HepG2 (cell line): ENCODE measurements at regions not wholly inside any gene's neighbourhood (a gene's known extent, or its start where the extent isn't known, plus 50 kb on each side); places are given as distances from the start of the nearest gene placed in this dataset.

Experiments used
- ATAC-seq: fragments of 200-7000 bp; cut with Tn5 transposase; 3 replicates; pipeline ENCODE4 v1.9.1; 2020; ENCODE audit warnings: mild to moderate bottlenecking, moderate library complexity
- BruUV-seq: library from RNA; stranded (reverse); fragments of 400-500 nt; replicated peaks from 2 replicates; lab custom pipeline; 2021; lab: Mats Ljungman, UMichigan
- CTCF ChIA-PET: fragments of 300-600 bp; formaldehyde crosslinking; extraction: SDS; loops from one replicate; lab custom pipeline; 2021; ENCODE audit warnings: low total read pairs, inconsistent platforms, low intra/inter-chr PET ratio; lab: Yijun Ruan, JAX
- POLR2A ChIA-PET: fragments of 350-600 bp; sonication (Branson Sonifier 250); formaldehyde crosslinking; loops from one replicate; lab custom pipeline; 2020; ENCODE audit warnings: antibody characterized with exemption, inconsistent platforms; lab: Yijun Ruan, JAX
- DNase-seq: peaks from one replicate; pipeline ENCODE4 v3.0.0-alpha.2; 2015; ENCODE audit warnings: low spot score
- FAIRE-seq: peaks from 3 replicates; lab custom pipeline; 2011; peaks lifted over from hg19 to GRCh38; lab: Jason Lieb, UNC
- H2AFZ ChIP-seq: one replicate; pipeline ENCODE4 v1.6.1; 2011; ENCODE audit warnings: low read length, inconsistent platforms
- H3K27ac ChIP-seq: fragments of 300-600 bp; 3 replicates; pipeline ENCODE4 v1.8.0; 2011; ENCODE audit warnings: mixed run types, mild to moderate bottlenecking, mixed read lengths, low read length, inconsistent platforms; ENCODE audit not compliant: insufficient read depth; ENCODE audit errors: extremely low read length
- H3K27me3 ChIP-seq, 2 experiments: fragments of 200-600 bp in 1 of 2; 2 replicates in 1 of 2; 3 replicates in 1 of 2; pipeline versions ENCODE4 v1.6.0 to v1.8.0; 2011; ENCODE audit warnings: low read length in 2 of 2, mild to moderate bottlenecking in 2 of 2, moderate library complexity in 2 of 2, inconsistent platforms in 1 of 2; ENCODE audit not compliant: insufficient read depth in 2 of 2, control insufficient read depth in 1 of 2
- H3K36me3 ChIP-seq, 2 experiments: fragments of 200-600 bp in 1 of 2; replicated peaks in 1 of 2; 2 replicates in 1 of 2; 3 replicates in 1 of 2; pipeline versions ENCODE4 v1.5.1 to v1.8.0; 2011; ENCODE audit warnings: low read length in 2 of 2, inconsistent platforms in 1 of 2; ENCODE audit not compliant: insufficient read depth in 2 of 2, control insufficient read depth in 1 of 2
- H3K4me1 ChIP-seq: 2 replicates; pipeline ENCODE4 v1.5.1; 2012; ENCODE audit warnings: low read length, inconsistent platforms; ENCODE audit not compliant: insufficient read depth
- H3K4me2 ChIP-seq: 2 replicates; pipeline ENCODE4 v1.6.0; 2011; ENCODE audit warnings: low read depth, low read length, inconsistent platforms
- H3K4me3 ChIP-seq, 3 experiments: fragments of 200-600 bp in 1 of 3; sonication (generic), shearing (Covaris generic) in 1 of 3; replicated peaks in 1 of 3; 2 replicates each; pipeline ENCODE4 v1.5.1; 2011 to 2016; ENCODE audit warnings: low read length in 3 of 3, inconsistent platforms in 2 of 3, low read depth in 2 of 3, mild to moderate bottlenecking in 2 of 3, control low read depth in 1 of 3, mixed read lengths in 1 of 3; ENCODE audit not compliant: insufficient read depth in 1 of 3
- H3K79me2 ChIP-seq: one replicate; pipeline ENCODE4 v1.6.1; 2011; ENCODE audit warnings: low read length, inconsistent platforms; ENCODE audit not compliant: insufficient read depth
- H3K9ac ChIP-seq: 2 replicates; pipeline ENCODE4 v1.6.0; 2011; ENCODE audit warnings: mild to moderate bottlenecking, low read depth, low read length, inconsistent platforms; ENCODE audit not compliant: insufficient read depth
- H3K9me3 ChIP-seq: 2 replicates; pipeline ENCODE4 v1.5.1; 2012; ENCODE audit warnings: mild to moderate bottlenecking, low read length
- H4K20me1 ChIP-seq: 2 replicates; pipeline ENCODE4 v1.6.0; 2011; ENCODE audit warnings: inconsistent platforms, mild to moderate bottlenecking, low read length, moderate library complexity; ENCODE audit not compliant: insufficient read depth
- CHD2 ChIP-seq: IDR thresholded peaks from 2 replicates; pipeline ENCODE4 v1.6.1; 2011; ENCODE audit warnings: low read depth, low read length, improper control_type of control experiment
- CREBL2 ChIP-seq: sonication (generic); formaldehyde crosslinking; IDR thresholded peaks from 2 replicates; pipeline ENCODE4 v1.8.1; 2023; ENCODE audit warnings: missing genetic modification reagents, mild to moderate bottlenecking, borderline replicate concordance
- SUZ12 ChIP-seq: fragments of 150-350 bp; IDR thresholded peaks from 2 replicates; pipeline ENCODE4 v1.6.1; 2014; ENCODE audit warnings: low read depth, low read length
- TCF12 ChIP-seq, 2 experiments: fragments of 450-650 bp in 1 of 2; sonication (generic) in 1 of 2; formaldehyde crosslinking in 1 of 2; IDR thresholded peaks; 2 replicates each; pipeline versions ENCODE4 v1.6.1 to v1.8.0; 2017 to 2022; ENCODE audit warnings: antibody characterized with exemption in 1 of 2, mild to moderate bottlenecking in 1 of 2, missing genetic modification reagents in 1 of 2, moderate library complexity in 1 of 2
- TCF7 ChIP-seq: sonication (generic); IDR thresholded peaks from 2 replicates; pipeline ENCODE4 v1.6.1; 2016; ENCODE audit warnings: antibody characterized with exemption, low read depth
- TOPORS ChIP-seq: sonication (generic); formaldehyde crosslinking; IDR thresholded peaks from 2 replicates; pipeline ENCODE4 v1.8.0; 2023; ENCODE audit warnings: mild to moderate bottlenecking, missing genetic modification reagents
- ZBTB43 ChIP-seq: sonication (generic); formaldehyde crosslinking; conservative IDR thresholded peaks from 2 replicates; pipeline ENCODE4 v1.4.0; 2020; ENCODE audit warnings: missing genetic modification reagents
- ZFP36 ChIP-seq: fragments of 150-350 bp; IDR thresholded peaks from 2 replicates; pipeline ENCODE4 v1.6.1; 2018; ENCODE audit warnings: borderline replicate concordance, low read length, low read depth; ENCODE audit not compliant: partially characterized antibody
- ZNF3 ChIP-seq: IDR thresholded peaks from 2 replicates; pipeline ENCODE4 v1.7.0; 2017; ENCODE audit warnings: inconsistent platforms
- ZNF850 ChIP-seq: sonication (generic); formaldehyde crosslinking; conservative IDR thresholded peaks from 2 replicates; pipeline ENCODE4 v1.9.0; 2021; ENCODE audit warnings: mild to moderate bottlenecking, missing genetic modification reagents
- WGBS: methylation state at CpG from one replicate; pipeline ENCODE4 v1.1.6; 2017; ENCODE audit warnings: low lambda C conversion rate; 5-methylcytosine and 5-hydroxymethylcytosine counted together
- in situ Hi-C: cut with HindIII; loops from 2 replicates; pipeline ENCODE4 v1.10.0; 2017; ENCODE audit warnings: low pct_unique_long_range_greater_than_20kb; ENCODE audit not compliant: extremely low pct_ligation_motif_present
- intact Hi-C: fragments of 100-400 bp; cut with micrococcal nuclease; formaldehyde crosslinking; loops from one replicate; pipeline ENCODE4 v1.10.0; 2022; ENCODE audit not compliant: unreplicated experiment
- TF ChIP-seq, protein P1 (sequence below): fragments of 450-650 bp; IDR thresholded peaks from 2 replicates; pipeline ENCODE4 v1.6.1; 2017
- TF ChIP-seq, protein P2 (sequence below): sonication (generic); formaldehyde crosslinking; conservative IDR thresholded peaks from 2 replicates; pipeline ENCODE4 v1.8.0; 2022; ENCODE audit warnings: missing genetic modification reagents
- TF ChIP-seq, protein P3 (sequence below): sonication (generic); formaldehyde crosslinking; IDR thresholded peaks from 2 replicates; pipeline ENCODE4 v1.4.0; 2020; ENCODE audit warnings: mild to moderate bottlenecking, missing genetic modification reagents
- TF ChIP-seq, protein P4 (sequence below): sonication (generic); formaldehyde crosslinking; conservative IDR thresholded peaks from 2 replicates; pipeline ENCODE4 v1.8.1; 2023; ENCODE audit warnings: missing genetic modification reagents

- TF ChIP-seq, protein P1, sequence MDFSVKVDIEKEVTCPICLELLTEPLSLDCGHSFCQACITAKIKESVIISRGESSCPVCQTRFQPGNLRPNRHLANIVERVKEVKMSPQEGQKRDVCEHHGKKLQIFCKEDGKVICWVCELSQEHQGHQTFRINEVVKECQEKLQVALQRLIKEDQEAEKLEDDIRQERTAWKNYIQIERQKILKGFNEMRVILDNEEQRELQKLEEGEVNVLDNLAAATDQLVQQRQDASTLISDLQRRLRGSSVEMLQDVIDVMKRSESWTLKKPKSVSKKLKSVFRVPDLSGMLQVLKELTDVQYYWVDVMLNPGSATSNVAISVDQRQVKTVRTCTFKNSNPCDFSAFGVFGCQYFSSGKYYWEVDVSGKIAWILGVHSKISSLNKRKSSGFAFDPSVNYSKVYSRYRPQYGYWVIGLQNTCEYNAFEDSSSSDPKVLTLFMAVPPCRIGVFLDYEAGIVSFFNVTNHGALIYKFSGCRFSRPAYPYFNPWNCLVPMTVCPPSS, result no peak
- TF ChIP-seq CREBL2 (CRISPR knock-in tag), result no peak
- TF ChIP-seq ZFP36, result no peak
Measured at GRCh38 chr21:19969156-19969555, 1029.1 kb upstream of the NCAM2 start (continued).

GRCh38 chr21:19981938-19982337, 1016.3 kb upstream of the NCAM2 start:
- ChIA-PET POLR2A (no interaction called here), CTCF (no interaction called here)
- Histone ChIP-seq H3K79me2 (no peaks in the 10 kb centered on the region), H3K4me1 (no peaks in the 10 kb centered on the region), H3K36me3 (no peaks in the 10 kb centered on the region), H3K27ac (no peak overlapping the region), H3K27me3 (no peaks in the 10 kb centered on the region; a peak in 1 of 5 replicates), H4K20me1 (no peaks in the 10 kb centered on the region), H3K4me3 (no peak overlapping the region), H3K9me3 (peaks cover 75% of the 10 kb centered on the region), H2AFZ (no peak overlapping the region), H3K4me2 (no peak overlapping the region), H3K9ac (no peak overlapping the region)
- in situ Hi-C loops (no loop called here), intact Hi-C loops (no loop called here)
- no peak for ATAC-seq
- no peak for DNase-seq
- BruUV-seq, result no TSS peak
- FAIRE-seq, result no peak
- WGBS, result 8% methylated on average over 4 of the region's 4 CpGs
- TF ChIP-seq ZNF3 (CRISPR knock-in tag) (no peak), TCF7 (no peak), TOPORS (CRISPR knock-in tag) (no peak), ZBTB43 (CRISPR knock-in tag) (no peak), SUZ12 (no peak), CHD2 (no peak), TCF12 (IDR thresholded peaks at IDR 0.05) (no peak), TCF12 (CRISPR knock-in tag; IDR thresholded peaks at IDR 0.05) (no peak), ZNF850 (no peak)
- TF ChIP-seq, protein P2, sequence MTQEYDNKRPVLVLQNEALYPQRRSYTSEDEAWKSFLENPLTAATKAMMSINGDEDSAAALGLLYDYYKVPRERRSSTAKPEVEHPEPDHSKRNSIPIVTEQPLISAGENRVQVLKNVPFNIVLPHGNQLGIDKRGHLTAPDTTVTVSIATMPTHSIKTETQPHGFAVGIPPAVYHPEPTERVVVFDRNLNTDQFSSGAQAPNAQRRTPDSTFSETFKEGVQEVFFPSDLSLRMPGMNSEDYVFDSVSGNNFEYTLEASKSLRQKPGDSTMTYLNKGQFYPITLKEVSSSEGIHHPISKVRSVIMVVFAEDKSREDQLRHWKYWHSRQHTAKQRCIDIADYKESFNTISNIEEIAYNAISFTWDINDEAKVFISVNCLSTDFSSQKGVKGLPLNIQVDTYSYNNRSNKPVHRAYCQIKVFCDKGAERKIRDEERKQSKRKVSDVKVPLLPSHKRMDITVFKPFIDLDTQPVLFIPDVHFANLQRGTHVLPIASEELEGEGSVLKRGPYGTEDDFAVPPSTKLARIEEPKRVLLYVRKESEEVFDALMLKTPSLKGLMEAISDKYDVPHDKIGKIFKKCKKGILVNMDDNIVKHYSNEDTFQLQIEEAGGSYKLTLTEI (CRISPR knock-in tag), result no peak
- TF ChIP-seq, protein P3, sequence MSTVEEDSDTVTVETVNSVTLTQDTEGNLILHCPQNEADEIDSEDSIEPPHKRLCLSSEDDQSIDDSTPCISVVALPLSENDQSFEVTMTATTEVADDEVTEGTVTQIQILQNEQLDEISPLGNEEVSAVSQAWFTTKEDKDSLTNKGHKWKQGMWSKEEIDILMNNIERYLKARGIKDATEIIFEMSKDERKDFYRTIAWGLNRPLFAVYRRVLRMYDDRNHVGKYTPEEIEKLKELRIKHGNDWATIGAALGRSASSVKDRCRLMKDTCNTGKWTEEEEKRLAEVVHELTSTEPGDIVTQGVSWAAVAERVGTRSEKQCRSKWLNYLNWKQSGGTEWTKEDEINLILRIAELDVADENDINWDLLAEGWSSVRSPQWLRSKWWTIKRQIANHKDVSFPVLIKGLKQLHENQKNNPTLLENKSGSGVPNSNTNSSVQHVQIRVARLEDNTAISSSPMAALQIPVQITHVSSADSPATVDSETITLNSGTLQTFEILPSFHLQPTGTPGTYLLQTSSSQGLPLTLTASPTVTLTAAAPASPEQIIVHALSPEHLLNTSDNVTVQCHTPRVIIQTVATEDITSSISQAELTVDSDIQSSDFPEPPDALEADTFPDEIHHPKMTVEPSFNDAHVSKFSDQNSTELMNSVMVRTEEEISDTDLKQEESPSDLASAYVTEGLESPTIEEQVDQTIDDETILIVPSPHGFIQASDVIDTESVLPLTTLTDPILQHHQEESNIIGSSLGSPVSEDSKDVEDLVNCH (CRISPR knock-in tag), result no peak
- TF ChIP-seq, protein P4, sequence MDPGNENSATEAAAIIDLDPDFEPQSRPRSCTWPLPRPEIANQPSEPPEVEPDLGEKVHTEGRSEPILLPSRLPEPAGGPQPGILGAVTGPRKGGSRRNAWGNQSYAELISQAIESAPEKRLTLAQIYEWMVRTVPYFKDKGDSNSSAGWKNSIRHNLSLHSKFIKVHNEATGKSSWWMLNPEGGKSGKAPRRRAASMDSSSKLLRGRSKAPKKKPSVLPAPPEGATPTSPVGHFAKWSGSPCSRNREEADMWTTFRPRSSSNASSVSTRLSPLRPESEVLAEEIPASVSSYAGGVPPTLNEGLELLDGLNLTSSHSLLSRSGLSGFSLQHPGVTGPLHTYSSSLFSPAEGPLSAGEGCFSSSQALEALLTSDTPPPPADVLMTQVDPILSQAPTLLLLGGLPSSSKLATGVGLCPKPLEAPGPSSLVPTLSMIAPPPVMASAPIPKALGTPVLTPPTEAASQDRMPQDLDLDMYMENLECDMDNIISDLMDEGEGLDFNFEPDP (CRISPR knock-in tag), result no peak
